HepG2 (cell line): ENCODE measurements at regions not wholly inside any gene's neighbourhood (a gene's known extent, or its start where the extent isn't known, plus 50 kb on each side); places are given as distances from the start of the nearest gene placed in this dataset.

Experiments
- EHMT2 ChIP-seq: fragments of 200-600 bp; sonication (generic); IDR thresholded peaks from 2 replicates; pipeline ENCODE4 v1.7.0; 2017; ENCODE audit warnings: antibody characterized with exemption, low read depth, low read length, borderline replicate concordance
- FOSL2 ChIP-seq: sonication (generic); formaldehyde crosslinking; IDR thresholded peaks from 2 replicates; pipeline ENCODE4 v1.4.0; 2020; ENCODE audit warnings: missing genetic modification reagents
- HDAC6 ChIP-seq: fragments of 200-600 bp; sonication (generic); IDR thresholded peaks from 2 replicates; pipeline ENCODE4 v1.7.0; 2017; ENCODE audit warnings: mild to moderate bottlenecking, antibody characterized with exemption, low read length, low read depth
- HNRNPUL1 ChIP-seq: fragments of 200-400 bp; formaldehyde crosslinking; IDR thresholded peaks from 2 replicates; pipeline ENCODE4 v1.6.1; 2017; ENCODE audit warnings: low read depth, mild to moderate bottlenecking, low read length, moderate library complexity
- MXI1 ChIP-seq: IDR thresholded peaks from 3 replicates; pipeline ENCODE4 v1.6.1; 2012; ENCODE audit warnings: low read depth, low read length, inconsistent platforms, borderline replicate concordance
- POLR2G ChIP-seq: fragments of 200-400 bp; formaldehyde crosslinking; IDR thresholded peaks from 2 replicates; pipeline ENCODE4 v1.6.1; 2018; ENCODE audit warnings: mild to moderate bottlenecking, low read depth, low read length, moderate library complexity
- RAD21 ChIP-seq: fragments of 450-650 bp; formaldehyde crosslinking; IDR thresholded peaks from 2 replicates; pipeline ENCODE4 v1.5.0; 2020; ENCODE audit warnings: mild to moderate bottlenecking
- REPIN1 ChIP-seq: sonication (generic); formaldehyde crosslinking; IDR thresholded peaks from 2 replicates; pipeline ENCODE4 v1.8.0; 2022; ENCODE audit warnings: missing genetic modification reagents, low read depth, mild to moderate bottlenecking, borderline replicate concordance

GRCh38 chr15:61383421-61383820, 154.3 kb upstream of the RORA start:
- TF ChIP-seq MXI1 (no peak), REPIN1 (CRISPR knock-in tag) (no peak), RAD21 (CRISPR knock-in tag) (no peak), POLR2G (no peak), FOSL2 (CRISPR knock-in tag) (no peak), HDAC6 (no peak), EHMT2 (no peak), HNRNPUL1 (no peak)
